ENCODE measurements at regions not wholly inside any gene's neighbourhood (a gene's known extent, or its start where the extent isn't known, plus 50 kb on each side); places are given as distances from the start of the nearest gene placed in this dataset.

DNA sequence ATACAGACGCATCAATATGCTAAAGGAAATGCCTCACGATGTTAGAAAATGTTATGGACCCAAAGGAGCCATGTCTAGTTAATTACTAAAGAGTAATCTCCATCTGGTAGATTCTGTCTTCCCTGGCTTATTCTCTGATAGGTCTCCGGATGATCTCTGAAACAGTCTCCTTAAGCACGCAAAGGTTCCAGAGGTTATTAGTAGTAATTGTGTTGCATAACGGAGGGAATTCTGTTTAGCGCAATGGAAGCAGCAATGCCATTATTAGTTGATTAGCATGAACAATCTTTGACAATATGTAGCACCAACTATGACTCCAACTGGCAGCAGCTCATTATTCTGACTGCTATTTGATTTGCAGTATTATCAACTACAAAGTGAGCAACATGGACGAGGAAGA, 952.5 kb upstream of the SEMA6D start:
- WGBS, 3 donors, result 78 to 93% (median 91%) methylated on average over 7 of the region's 7 CpGs
- intact Hi-C loops (cut with DNase I), result no loop called here
- H3K4me3 ChIP-seq, result no peak overlapping the region

DNA sequence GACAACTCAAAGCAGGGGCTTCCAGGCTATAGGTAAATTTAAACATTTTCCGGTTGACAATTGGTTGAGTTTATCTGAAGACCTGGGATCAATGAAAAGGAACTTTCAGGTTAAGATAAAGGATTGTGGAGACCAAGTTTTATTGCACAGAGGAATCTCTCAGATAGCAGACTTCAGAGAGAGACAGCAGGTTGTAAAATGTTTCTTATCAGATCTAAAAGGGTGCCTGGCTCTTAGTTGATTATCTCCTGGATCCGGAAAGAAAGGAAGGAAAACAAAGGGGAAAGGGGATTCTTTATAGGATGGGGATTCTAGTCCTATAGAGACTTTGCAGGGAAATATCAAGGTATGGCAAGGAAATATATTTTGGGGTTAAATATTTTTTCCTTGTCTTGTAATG, 951.3 kb upstream of the SEMA6D start:
- WGBS, 3 donors, result 51 to 54% (median 52%) methylated on average over 2 of the region's 2 CpGs
- no peak for DNase-seq

More for the DNA sequence above, 952.5 kb upstream of the SEMA6D start:
- no peak overlapping the region for H3K27ac ChIP-seq
- H3K4me1 ChIP-seq (ENCODE audit: insufficient read depth), result no peaks in the 10 kb centered on the region
- H3K36me3 ChIP-seq, result no peaks in the 10 kb centered on the region
- no peaks in the 10 kb centered on the region for H3K27me3 ChIP-seq
- TF ChIP-seq EP300 (IDR thresholded peaks at IDR 0.05) (no peak), POLR2A (IDR thresholded peaks at IDR 0.05) (no peak)
- TF ChIP-seq, protein P1, sequence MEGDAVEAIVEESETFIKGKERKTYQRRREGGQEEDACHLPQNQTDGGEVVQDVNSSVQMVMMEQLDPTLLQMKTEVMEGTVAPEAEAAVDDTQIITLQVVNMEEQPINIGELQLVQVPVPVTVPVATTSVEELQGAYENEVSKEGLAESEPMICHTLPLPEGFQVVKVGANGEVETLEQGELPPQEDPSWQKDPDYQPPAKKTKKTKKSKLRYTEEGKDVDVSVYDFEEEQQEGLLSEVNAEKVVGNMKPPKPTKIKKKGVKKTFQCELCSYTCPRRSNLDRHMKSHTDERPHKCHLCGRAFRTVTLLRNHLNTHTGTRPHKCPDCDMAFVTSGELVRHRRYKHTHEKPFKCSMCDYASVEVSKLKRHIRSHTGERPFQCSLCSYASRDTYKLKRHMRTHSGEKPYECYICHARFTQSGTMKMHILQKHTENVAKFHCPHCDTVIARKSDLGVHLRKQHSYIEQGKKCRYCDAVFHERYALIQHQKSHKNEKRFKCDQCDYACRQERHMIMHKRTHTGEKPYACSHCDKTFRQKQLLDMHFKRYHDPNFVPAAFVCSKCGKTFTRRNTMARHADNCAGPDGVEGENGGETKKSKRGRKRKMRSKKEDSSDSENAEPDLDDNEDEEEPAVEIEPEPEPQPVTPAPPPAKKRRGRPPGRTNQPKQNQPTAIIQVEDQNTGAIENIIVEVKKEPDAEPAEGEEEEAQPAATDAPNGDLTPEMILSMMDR (IDR thresholded peaks at IDR 0.05), result no peak
- no peaks in the 10 kb centered on the region for H3K9me3 ChIP-seq
- no peak for DNase-seq

DNA sequence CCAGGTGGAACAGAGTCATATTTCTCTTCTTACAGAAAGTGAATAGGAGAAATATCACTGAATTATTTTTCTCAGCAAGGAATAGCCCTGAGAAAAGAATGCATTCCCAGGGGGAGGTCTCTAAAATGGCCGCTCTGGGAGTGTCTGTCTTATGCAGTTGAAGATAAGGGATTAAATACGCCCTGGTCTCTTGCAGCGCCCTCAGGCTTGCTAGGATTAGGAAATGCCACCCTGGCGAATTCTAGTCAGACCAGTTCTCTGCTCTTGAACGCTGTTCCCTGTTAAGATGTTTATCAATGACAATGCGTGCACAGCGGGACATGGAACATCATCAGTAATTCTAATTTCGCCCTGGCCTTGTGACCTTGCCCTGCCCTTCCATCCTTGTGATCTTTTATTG, 949.0 kb upstream of the SEMA6D start:
- H3K4me3 ChIP-seq, result no peak overlapping the region
- no peaks in the 10 kb centered on the region for H3K36me3 ChIP-seq
- no peaks in the 10 kb centered on the region for H3K4me1 ChIP-seq (ENCODE audit: insufficient read depth)
- DNase-seq, result no peak
- intact Hi-C loops (cut with DNase I), result no loop called here
- H3K27me3 ChIP-seq, result no peaks in the 10 kb centered on the region
- no peak overlapping the region for H3K27ac ChIP-seq
- WGBS, 3 donors, result 88 to 93% (median 89%) methylated on average over 8 of the region's 8 CpGs
- H3K9me3 ChIP-seq, result no peaks in the 10 kb centered on the region
- TF ChIP-seq, protein P1 (IDR thresholded peaks at IDR 0.05), result no peak
- TF ChIP-seq POLR2A (IDR thresholded peaks at IDR 0.05), result no peak

More for the DNA sequence above, 951.3 kb upstream of the SEMA6D start:
- H3K27me3 ChIP-seq, result no peaks in the 10 kb centered on the region
- no peak overlapping the region for H3K4me3 ChIP-seq
- no peak for TF ChIP-seq EP300 (IDR thresholded peaks at IDR 0.05)
- no peak for TF ChIP-seq POLR2A (IDR thresholded peaks at IDR 0.05)
- TF ChIP-seq, protein P1 (IDR thresholded peaks at IDR 0.05), result no peak
- intact Hi-C loops (cut with DNase I), result no loop called here
- H3K27ac ChIP-seq, result no peak overlapping the region
- no peaks in the 10 kb centered on the region for H3K36me3 ChIP-seq
- H3K4me1 ChIP-seq (ENCODE audit: insufficient read depth), result no peaks in the 10 kb centered on the region
- H3K9me3 ChIP-seq, result no peaks in the 10 kb centered on the region

DNA sequence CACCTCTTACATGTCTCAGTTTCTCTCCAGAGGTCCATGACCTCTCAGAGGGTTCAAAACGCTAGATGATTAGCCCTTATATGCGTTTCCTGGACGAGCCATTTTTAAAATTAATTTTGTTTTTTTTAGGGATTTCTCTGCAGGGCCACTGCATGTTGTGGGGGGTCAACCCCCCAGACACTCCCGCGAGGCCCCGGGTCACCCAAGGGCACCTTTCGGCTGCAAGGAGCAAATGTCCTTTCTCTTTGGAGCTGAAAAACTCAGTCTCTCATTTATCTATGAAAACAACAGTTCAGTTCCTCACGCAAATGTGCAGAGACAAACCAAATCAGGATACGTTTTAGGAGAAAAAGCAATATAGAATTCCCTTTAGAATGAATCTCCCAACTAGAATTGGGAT, 944.3 kb upstream of the SEMA6D start:
- Histone ChIP-seq H3K4me3 (no peak overlapping the region), H3K27ac (no peak overlapping the region), H3K9me3 (no peaks in the 10 kb centered on the region), H3K27me3 (no peaks in the 10 kb centered on the region), H3K4me1 (ENCODE audit: insufficient read depth) (no peaks in the 10 kb centered on the region), H3K36me3 (no peaks in the 10 kb centered on the region)
- TF ChIP-seq, protein P1 (IDR thresholded peaks at IDR 0.05), result no peak
- TF ChIP-seq POLR2A (IDR thresholded peaks at IDR 0.05) (no peak), EP300 (IDR thresholded peaks at IDR 0.05) (no peak)
- DNase-seq, result no peak
- 86 to 92% (median 91%) methylated on average over 9 of the region's 9 CpGs for WGBS, 3 donors
- intact Hi-C loops (cut with DNase I), result no loop called here

DNA sequence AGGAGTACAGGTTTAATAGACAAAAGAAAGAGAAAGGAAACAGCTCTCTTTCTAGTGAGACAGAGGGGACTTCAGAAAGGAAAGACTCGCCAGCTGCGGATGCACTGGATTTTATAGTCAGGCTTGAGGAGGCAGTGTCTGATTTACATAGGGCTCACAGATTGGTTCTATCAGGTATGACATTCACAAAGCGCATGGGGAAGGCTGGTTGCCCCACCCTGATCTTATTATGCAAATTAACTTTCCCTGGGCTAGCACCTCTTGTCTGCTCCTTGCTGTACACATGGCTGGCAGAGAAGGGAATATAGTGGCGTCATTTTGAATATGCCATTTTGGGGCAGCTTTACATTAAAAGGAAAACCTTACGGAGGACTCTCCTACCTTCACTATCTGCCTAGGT, 938.4 kb upstream of the SEMA6D start:
- DNase-seq, result no peak
- Histone ChIP-seq H3K36me3 (no peaks in the 10 kb centered on the region), H3K4me1 (ENCODE audit: insufficient read depth) (no peaks in the 10 kb centered on the region), H3K27ac (no peak overlapping the region), H3K4me3 (no peak overlapping the region), H3K9me3 (no peaks in the 10 kb centered on the region), H3K27me3 (no peaks in the 10 kb centered on the region)
- intact Hi-C loops (cut with DNase I), result no loop called here
- 88 to 94% (median 90%) methylated on average over 5 of the region's 5 CpGs for WGBS, 3 donors
- no peak for TF ChIP-seq EP300 (IDR thresholded peaks at IDR 0.05)
- TF ChIP-seq POLR2A (IDR thresholded peaks at IDR 0.05), result no peak
- TF ChIP-seq, protein P1 (IDR thresholded peaks at IDR 0.05), result no peak
